ENCODE measurements at regions not wholly inside any gene's neighbourhood (a gene's known extent, or its start where the extent isn't known, plus 50 kb on each side); places are given as distances from the start of the nearest gene placed in this dataset.

- no TSS peak for BruUV-seq (replicated peaks)
These were observed 544.6 kb upstream of the HS3ST1 start for GRCh38 chr4:11973270-11973669.

GRCh38 chr4:11970754-11971153 is 542.1 kb upstream of the HS3ST1 start:
- Histone ChIP-seq H3K4me3 (replicated peaks in 1 of 3; ENCODE audit: insufficient read depth in 1 of 3, low read depth in 2 of 3, low read length in 3 of 3) (no peak overlapping the region), H2AFZ (ENCODE audit: low read length) (no peak overlapping the region), H3K4me2 (ENCODE audit: low read depth, low read length) (no peak overlapping the region), H3K4me1 (ENCODE audit: insufficient read depth, low read length) (no peaks in the 10 kb centered on the region), H3K27me3 (ENCODE audit: control insufficient read depth in 1 of 2, insufficient read depth in 2 of 2, low read length in 2 of 2) (no peaks in the 10 kb centered on the region; a peak in 1 of 5 replicates), H3K27ac (ENCODE audit: extremely low read length, insufficient read depth, low read length) (no peak overlapping the region), H3K79me2 (ENCODE audit: insufficient read depth, low read length) (no peaks in the 10 kb centered on the region), H3K9me3 (ENCODE audit: low read length) (peaks cover 88% of the 10 kb centered on the region), H3K9ac (ENCODE audit: insufficient read depth, low read depth, low read length) (no peak overlapping the region), H4K20me1 (ENCODE audit: insufficient read depth, low read length) (no peaks in the 10 kb centered on the region), H3K36me3 (replicated peaks in 1 of 2; ENCODE audit: control insufficient read depth in 1 of 2, insufficient read depth in 2 of 2, low read length in 2 of 2) (no peaks in the 10 kb centered on the region)
- FAIRE-seq (no peak), ATAC-seq (no peak), DNase-seq (ENCODE audit: low spot score) (no peak)
- ChIA-PET CTCF (ENCODE audit: low intra/inter-chr PET ratio, low total read pairs) (no interaction called here), POLR2A (no interaction called here)
- in situ Hi-C loops (cut with HindIII; ENCODE audit: extremely low pct_ligation_motif_present, low pct_unique_long_range_greater_than_20kb), result no loop called here
- no TSS peak for BruUV-seq (replicated peaks)
- intact Hi-C loops (cut with micrococcal nuclease; ENCODE audit: unreplicated experiment), result no loop called here
- TF ChIP-seq ZNF280B (CRISPR knock-in tag; IDR thresholded peaks at IDR 0.05; ENCODE audit: borderline replicate concordance), result no peak
- TF ChIP-seq PHF21A (CRISPR knock-in tag; IDR thresholded peaks at IDR 0.05), result no peak
- no peak for TF ChIP-seq ARID3A (IDR thresholded peaks at IDR 0.05; ENCODE audit: low read depth, low read length)
- no peak for TF ChIP-seq ZNF225 (CRISPR knock-in tag; IDR thresholded peaks at IDR 0.05)

More at GRCh38 chr4:11973270-11973669, 544.6 kb upstream of the HS3ST1 start:
- H3K4me2 ChIP-seq (ENCODE audit: low read depth, low read length), result no peak overlapping the region
- in situ Hi-C loops (cut with HindIII; ENCODE audit: extremely low pct_ligation_motif_present, low pct_unique_long_range_greater_than_20kb) (no loop called here), intact Hi-C loops (cut with micrococcal nuclease; ENCODE audit: unreplicated experiment) (no loop called here)
- no peaks in the 10 kb centered on the region for H3K4me1 ChIP-seq (ENCODE audit: insufficient read depth, low read length)
- H3K27ac ChIP-seq (ENCODE audit: extremely low read length, insufficient read depth, low read length), result no peak overlapping the region
- 2% methylated on average over 2 of the region's 2 CpGs for WGBS (ENCODE audit: low lambda C conversion rate)
- FAIRE-seq (no peak), DNase-seq (ENCODE audit: low spot score) (no peak), ATAC-seq (no peak)
- H3K9ac ChIP-seq (ENCODE audit: insufficient read depth, low read depth, low read length), result no peak overlapping the region
- peaks cover 91% of the 10 kb centered on the region for H3K9me3 ChIP-seq (ENCODE audit: low read length)
- ChIA-PET CTCF (ENCODE audit: low intra/inter-chr PET ratio, low total read pairs) (no interaction called here), POLR2A (no interaction called here)
- H3K36me3 ChIP-seq (replicated peaks in 1 of 2; ENCODE audit: control insufficient read depth in 1 of 2, insufficient read depth in 2 of 2, low read length in 2 of 2), result no peaks in the 10 kb centered on the region
- no peak overlapping the region for H3K4me3 ChIP-seq (replicated peaks in 1 of 3; ENCODE audit: insufficient read depth in 1 of 3, low read depth in 2 of 3, low read length in 3 of 3)
- no peaks in the 10 kb centered on the region for H3K79me2 ChIP-seq (ENCODE audit: insufficient read depth, low read length)
- H2AFZ ChIP-seq (ENCODE audit: low read length), result no peak overlapping the region
- H4K20me1 ChIP-seq (ENCODE audit: insufficient read depth, low read length), result no peaks in the 10 kb centered on the region
- no peak for TF ChIP-seq ZFP90 (CRISPR knock-in tag; IDR thresholded peaks at IDR 0.05; ENCODE audit: borderline replicate concordance)
- TF ChIP-seq MAFF (IDR thresholded peaks at IDR 0.05; ENCODE audit: low read depth, low read length), result peak; percentile 69; the same call in 1 of the 2 replicates
- no peak for TF ChIP-seq GFI1 (CRISPR knock-in tag; IDR thresholded peaks at IDR 0.05; ENCODE audit: borderline replicate concordance)
- no peak for TF ChIP-seq NCOA1 (CRISPR knock-in tag; IDR thresholded peaks at IDR 0.05)
- no peak for TF ChIP-seq SMC3 (IDR thresholded peaks at IDR 0.05; ENCODE audit: low read length)
- TF ChIP-seq MAFK (conservative IDR thresholded peaks at IDR 0.05 in 1 of 2, IDR thresholded peaks at IDR 0.05 in 1 of 2; ENCODE audit: low read length in 2 of 2), result peak; percentile 65 to 76
- no peaks in the 10 kb centered on the region for H3K27me3 ChIP-seq (ENCODE audit: control insufficient read depth in 1 of 2, insufficient read depth in 2 of 2, low read length in 2 of 2)

Data from HepG2 (cell line).